SH-SY5Y (cell line): ENCODE measurements at regions not wholly inside any gene's neighbourhood (a gene's known extent, or its start where the extent isn't known, plus 50 kb on each side); places are given as distances from the start of the nearest gene placed in this dataset.

Source experiments
- GATA2 ChIP-seq: IDR thresholded peaks from 2 replicates; pipeline ENCODE4 v1.6.1; 2011; ENCODE audit warnings: mild to moderate bottlenecking, low read depth, low read length
- GATA3 ChIP-seq: IDR thresholded peaks from 2 replicates; pipeline ENCODE4 v1.6.1; 2011; ENCODE audit warnings: low read depth, mild to moderate bottlenecking, low read length, moderate library complexity

GRCh38 chr9:27755846-27756245 lies 182.6 kb upstream of the C9orf72 start:
- TF ChIP-seq GATA3 = no peak
- TF ChIP-seq GATA2 = no peak

DNA sequence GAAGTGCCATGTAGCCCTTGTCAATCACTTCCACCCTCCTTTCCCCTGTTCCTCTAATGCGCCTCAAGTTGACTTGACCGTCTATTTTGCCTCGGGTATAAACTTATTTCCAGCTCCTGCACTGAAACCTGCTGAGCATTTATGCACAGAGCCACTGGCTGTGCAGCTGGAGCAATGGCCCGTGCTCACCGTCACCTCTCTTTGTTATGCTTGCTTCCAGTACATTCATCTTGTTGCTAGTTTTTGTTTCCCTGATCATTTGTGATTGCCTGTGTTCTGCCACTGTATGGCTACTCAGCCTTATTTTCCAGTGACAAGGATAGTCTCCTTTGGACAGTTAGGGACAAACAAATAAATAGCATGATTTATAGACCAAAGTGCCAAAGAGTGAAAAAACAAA lies 183.1 kb upstream of the C9orf72 start:
- TF ChIP-seq GATA3 = no peak
- no peak for TF ChIP-seq GATA2

GRCh38 chr9:27763831-27764230 lies 190.6 kb upstream of the C9orf72 start:
- TF ChIP-seq GATA2 = no peak
- no peak for TF ChIP-seq GATA3

DNA sequence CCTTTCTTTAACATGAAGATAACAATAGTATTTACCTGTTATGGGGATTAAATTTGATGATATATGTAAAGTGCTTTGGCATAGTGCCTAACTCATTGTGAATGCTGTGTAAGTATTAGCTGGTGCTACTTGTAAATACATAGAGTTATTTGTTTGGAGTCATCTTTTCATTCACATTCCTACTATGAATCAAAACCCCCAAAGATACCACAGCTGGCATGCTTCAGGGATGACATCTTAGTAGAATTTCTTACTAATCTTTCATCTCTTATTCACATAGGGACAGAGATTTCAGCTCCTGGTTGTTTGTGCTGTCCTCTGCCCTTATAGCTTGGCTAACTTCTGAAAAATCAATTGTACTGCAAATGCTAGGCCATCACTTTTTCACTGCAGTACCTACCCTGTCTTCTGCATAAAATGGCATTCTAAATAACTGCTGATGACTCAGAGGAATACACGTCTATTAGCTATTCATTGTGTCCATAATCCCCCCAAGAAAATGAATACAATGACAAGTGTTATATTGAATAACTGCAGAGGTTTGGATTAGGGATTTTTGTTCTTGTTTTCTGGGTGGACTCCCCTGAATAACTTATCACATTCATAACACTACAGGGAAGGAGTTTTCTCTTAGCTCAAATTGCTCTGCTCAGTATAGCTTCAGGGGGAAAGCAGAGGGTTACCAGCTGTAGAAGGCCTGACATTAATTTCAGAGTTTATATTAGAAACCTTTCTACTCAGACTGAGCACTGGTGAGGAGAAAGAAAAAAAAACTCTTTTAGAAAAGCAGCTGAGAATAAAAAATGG lies 192.2 kb upstream of the C9orf72 start:
- no peak for TF ChIP-seq GATA2
- no peak for TF ChIP-seq GATA3

DNA sequence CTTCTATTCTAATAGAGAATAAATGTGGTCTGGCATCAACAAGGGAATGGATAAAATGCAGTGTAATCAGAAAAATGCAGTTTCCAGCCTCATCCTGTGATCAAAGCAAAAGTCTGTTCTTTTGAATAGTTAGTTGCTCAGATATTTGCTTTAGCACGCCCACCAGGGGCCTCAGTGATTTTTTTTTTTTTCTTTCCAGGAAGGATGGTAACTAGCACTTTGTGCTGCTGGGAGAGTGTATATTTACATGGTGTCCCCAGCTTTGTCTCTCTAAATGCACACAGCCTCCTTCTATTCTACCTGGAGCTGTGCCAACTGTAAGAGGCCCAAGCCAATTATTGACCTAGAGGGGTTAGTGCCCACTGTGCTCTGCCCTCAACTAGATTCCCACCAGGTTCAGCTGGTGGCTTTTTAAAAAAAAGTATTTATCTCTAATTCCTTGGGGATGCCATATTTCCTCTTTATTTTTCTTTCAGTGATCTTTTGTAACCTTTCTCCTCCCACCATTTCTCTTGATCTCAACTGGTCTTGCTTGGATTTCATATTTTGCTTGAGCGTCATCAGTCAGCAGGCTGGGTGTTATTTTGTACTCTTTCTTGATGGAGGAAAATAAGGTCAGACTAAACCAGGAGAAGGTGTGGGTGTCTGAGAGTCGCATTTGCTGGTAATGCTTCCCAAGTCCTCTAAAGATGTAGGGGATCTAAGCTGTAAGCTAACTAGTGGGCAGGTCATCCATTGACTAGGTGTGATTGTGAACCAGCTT lies 193.0 kb upstream of the C9orf72 start:
- no peak for TF ChIP-seq GATA3
- TF ChIP-seq GATA2 = no peak

- no peak for TF ChIP-seq GATA3
- no peak for TF ChIP-seq GATA2
Measured at GRCh38 chr9:27768781-27769180, 195.5 kb upstream of the C9orf72 start.

DNA sequence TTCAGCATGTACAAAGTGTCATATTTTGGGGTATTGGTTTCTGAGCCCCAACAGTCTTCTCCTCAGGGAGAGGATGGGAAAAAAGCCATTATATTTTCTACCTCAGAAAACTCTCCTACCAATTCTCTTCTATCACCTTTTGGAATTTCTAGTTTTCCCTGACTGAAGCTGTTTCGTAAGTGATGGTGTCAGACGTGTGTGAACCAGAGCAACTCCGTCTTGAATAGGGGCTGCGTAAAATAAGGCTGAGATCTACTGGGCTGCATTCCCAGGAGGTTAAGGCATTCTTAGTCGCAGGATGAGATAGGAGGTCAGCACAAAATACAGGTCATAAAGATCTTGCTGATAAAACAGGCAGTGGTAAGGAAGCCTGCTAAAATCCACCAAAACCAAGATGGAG lies 197.3 kb upstream of the C9orf72 start:
- no peak for TF ChIP-seq GATA2
- no peak for TF ChIP-seq GATA3

DNA sequence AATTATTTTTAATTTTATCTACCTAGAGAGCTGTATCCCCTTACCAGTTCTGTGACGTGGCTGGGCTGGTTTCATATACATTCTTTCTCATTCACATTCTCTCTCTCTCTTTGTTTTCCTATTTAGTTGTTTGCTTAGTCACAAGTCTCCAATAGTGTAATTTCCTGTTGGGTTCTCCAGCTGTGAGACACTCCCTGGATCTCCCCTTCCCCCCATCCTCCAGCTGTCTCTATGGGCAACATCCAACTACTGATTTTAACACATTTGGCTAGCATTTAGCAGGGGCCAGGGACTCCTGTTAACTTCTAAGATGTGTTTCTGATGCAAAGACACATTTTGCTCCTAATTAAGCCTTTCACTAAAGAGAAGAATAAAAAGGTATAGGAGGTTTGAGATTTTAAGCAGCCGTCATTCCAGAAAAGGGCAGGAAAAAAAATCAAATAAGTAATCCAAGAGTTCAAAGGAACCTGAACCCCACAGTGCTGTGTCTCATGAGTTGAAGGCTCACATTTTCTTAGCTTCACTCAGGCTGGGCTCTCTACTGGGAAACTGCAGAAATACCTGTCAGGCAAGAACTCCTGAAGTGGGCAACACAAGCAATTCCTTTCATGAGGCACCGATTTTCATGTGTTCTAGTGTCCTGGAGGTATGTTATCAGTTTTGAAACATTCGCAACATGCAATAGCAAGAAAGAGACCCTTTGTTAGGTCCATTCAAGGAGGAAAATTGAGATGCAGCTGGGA lies 198.7 kb upstream of the C9orf72 start:
- no peak for TF ChIP-seq GATA3
- no peak for TF ChIP-seq GATA2

DNA sequence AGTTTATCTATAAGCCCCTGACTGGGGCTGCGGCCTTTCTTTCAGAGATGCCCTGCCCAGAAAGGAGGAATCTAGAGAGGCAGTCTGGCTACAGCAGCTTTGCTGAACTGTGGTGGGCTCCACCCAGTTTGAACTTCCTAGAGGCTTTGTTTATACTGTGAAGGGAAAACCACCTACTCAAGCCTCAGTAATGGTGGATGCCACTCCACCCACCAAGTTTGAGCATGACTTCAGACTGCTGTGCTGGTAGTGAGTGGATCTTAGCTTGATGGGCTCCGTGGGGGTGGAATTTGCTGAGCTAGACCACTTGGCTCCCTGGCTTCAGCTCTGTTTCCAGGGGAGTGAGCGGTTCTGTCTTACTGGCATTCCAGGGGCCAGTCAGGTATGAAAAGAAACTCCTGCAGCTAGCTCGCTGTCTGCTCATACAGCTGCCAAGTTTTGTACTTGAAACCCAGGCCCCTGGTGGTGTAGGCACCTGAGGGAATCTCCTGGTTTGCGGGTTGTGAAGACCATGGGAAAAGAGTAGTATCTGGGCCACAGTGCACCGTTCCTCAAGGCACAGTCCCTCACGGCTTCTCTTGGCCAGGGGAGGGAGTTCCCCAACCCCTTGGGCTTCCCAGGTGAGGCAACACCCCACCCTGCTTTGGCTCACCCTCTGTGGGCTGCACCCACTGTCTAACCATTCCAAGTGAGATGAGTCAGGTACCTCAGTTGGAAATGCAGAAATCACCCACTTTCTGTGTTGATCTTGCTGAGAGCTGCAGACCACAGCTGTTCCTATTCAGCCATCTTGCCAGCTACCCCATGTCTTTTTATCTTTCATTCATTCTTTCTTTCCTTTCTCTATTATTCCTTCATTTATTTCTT lies 211.8 kb upstream of the C9orf72 start:
- no peak for TF ChIP-seq GATA3

DNA sequence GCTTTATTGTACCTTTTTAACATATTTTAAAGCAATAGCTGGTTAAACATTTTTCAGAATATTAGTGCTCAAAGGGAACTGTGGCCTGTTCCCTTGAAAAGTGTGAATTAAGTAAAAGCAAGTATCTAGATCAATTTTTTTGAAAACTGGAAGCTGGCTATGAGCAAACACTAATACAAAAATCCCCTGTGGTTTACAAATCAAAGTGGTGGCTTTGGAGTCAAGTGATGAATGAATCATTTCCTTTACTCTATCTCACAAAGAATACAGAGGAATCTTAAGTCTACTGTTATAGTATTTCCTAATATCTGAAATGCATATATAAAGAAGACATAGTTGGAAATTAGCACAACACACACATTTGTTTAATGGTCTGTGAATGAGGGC lies 212.4 kb upstream of the C9orf72 start:
- no peak for TF ChIP-seq GATA2
- TF ChIP-seq GATA3 = no peak

DNA sequence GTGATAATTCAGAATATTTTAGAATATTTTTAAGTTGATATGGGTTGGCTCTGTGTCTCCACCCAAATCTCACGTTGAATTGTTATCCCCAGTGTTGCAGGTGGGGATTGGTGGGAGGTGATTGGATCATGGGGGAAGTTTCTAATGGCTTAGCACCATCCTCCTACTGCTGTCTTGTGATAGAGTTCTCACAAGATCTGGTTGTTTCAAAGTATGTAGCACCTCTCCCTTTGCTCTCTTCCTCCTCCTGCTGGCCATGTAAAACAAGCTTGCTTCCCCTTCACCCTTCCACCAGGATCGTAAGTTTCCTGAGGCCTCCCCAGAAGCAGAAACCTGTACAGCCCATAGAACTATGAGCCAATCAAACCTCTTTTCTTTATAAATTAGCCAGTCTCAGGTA lies 214.6 kb upstream of the C9orf72 start:
- TF ChIP-seq GATA3 (no peak), GATA2 (no peak)

GRCh38 chr9:27791311-27791710 lies 218.0 kb upstream of the C9orf72 start:
- no peak for TF ChIP-seq GATA3
- no peak for TF ChIP-seq GATA2

GRCh38 chr9:27792971-27793689 lies 219.8 kb upstream of the C9orf72 start:
- no peak for TF ChIP-seq GATA3
- no peak for TF ChIP-seq GATA2
